NB4 (cell line): ENCODE measurements at regions not wholly inside any gene's neighbourhood (a gene's known extent, or its start where the extent isn't known, plus 50 kb on each side); places are given as distances from the start of the nearest gene placed in this dataset.

Experiments
- MYC ChIP-seq: IDR thresholded peaks from 2 replicates; pipeline ENCODE4 v1.6.1; 2011; ENCODE audit warnings: low read depth, low read length
- POLR2A ChIP-seq: IDR thresholded peaks from 2 replicates; pipeline ENCODE4 v1.6.1; 2011; ENCODE audit warnings: mild to moderate bottlenecking; ENCODE audit not compliant: insufficient read length; ENCODE audit errors: extremely low read depth
- TF ChIP-seq, protein P1 (sequence below): IDR thresholded peaks from one replicate; pipeline ENCODE4 v1.5.1; 2012; ENCODE audit warnings: low read depth, low read length
- TF ChIP-seq, protein P2 (sequence below): IDR thresholded peaks from 2 replicates; pipeline ENCODE4 v1.6.1; 2011; ENCODE audit warnings: low read depth, low read length

DNA sequence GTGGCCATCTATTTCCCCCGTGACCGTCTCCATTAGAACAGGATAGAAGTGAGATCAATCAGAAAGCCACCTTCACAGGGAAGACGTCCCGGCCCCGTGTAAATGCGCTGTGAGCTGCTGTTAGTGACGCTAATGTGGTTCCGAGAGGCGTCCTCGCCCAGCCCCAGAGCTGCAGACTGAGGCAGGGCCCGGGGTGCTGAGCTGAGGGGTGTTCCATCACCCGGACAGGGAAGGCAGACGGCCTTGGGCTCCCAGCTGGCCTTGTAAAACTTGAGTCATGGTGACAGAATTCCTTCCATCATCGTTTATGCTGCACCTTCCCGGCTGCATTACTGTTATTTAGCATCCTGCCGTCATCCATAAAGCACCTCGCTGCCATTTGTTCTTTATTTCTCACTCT lies 195.3 kb upstream of the CTBP2 start:
- TF ChIP-seq, protein P1, sequence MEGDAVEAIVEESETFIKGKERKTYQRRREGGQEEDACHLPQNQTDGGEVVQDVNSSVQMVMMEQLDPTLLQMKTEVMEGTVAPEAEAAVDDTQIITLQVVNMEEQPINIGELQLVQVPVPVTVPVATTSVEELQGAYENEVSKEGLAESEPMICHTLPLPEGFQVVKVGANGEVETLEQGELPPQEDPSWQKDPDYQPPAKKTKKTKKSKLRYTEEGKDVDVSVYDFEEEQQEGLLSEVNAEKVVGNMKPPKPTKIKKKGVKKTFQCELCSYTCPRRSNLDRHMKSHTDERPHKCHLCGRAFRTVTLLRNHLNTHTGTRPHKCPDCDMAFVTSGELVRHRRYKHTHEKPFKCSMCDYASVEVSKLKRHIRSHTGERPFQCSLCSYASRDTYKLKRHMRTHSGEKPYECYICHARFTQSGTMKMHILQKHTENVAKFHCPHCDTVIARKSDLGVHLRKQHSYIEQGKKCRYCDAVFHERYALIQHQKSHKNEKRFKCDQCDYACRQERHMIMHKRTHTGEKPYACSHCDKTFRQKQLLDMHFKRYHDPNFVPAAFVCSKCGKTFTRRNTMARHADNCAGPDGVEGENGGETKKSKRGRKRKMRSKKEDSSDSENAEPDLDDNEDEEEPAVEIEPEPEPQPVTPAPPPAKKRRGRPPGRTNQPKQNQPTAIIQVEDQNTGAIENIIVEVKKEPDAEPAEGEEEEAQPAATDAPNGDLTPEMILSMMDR, result no peak
- no peak for TF ChIP-seq POLR2A
- TF ChIP-seq MYC, result no peak
- TF ChIP-seq, protein P2, sequence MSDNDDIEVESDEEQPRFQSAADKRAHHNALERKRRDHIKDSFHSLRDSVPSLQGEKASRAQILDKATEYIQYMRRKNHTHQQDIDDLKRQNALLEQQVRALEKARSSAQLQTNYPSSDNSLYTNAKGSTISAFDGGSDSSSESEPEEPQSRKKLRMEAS, result no peak
